HCT116 (cell line): ENCODE measurements at regions not wholly inside any gene's neighbourhood (a gene's known extent, or its start where the extent isn't known, plus 50 kb on each side); places are given as distances from the start of the nearest gene placed in this dataset.
A peak's percentile ranks its signal among the peaks of the same experiment; 100 is the strongest.

Source experiments
- ATAC-seq: fragments of 200-7000 bp; cut with Tn5 transposase; 2 replicates; pipeline ENCODE4 v1.9.1; 2020; ENCODE audit warnings: mild to moderate bottlenecking, moderate library complexity
- BruUV-seq: library from RNA; stranded (reverse); fragments of 400-500 nt; replicated peaks from 2 replicates; lab custom pipeline; 2021; lab: Mats Ljungman, UMichigan
- CTCF ChIA-PET: fragments of 300-600 bp; sonication (Branson Sonifier 250); formaldehyde crosslinking; loops from one replicate; lab custom pipeline; 2021; ENCODE audit warnings: antibody characterized with exemption; lab: Charles Lee
- POLR2A ChIA-PET: fragments of 300-600, 350-600 bp; sonication (Branson Sonifier 250); formaldehyde crosslinking; loops from one replicate; lab custom pipeline; 2021; ENCODE audit warnings: antibody characterized with exemption; lab: Charles Lee
- RAD21 ChIA-PET, 2 experiments: fragments of 300-600 bp; sonication (Branson Sonifier 250); formaldehyde crosslinking; loops; one replicate each; lab custom pipeline; 2023; ENCODE audit warnings: low total read pairs in 2 of 2; ENCODE audit not compliant: uncharacterized antibody in 2 of 2, unreplicated experiment in 2 of 2, low non-redundant PET in 1 of 2; lab: Charles Lee
- DNase-seq: peaks from one replicate; pipeline ENCODE4 v3.0.0-alpha.2; 2010; ENCODE audit warnings: low read depth, low spot score
- H2AFZ ChIP-seq: fragments of 200-600 bp; shearing (Covaris generic), sonication (generic); 2 replicates; pipeline ENCODE4 v1.6.1; 2017; ENCODE audit warnings: low read depth, mixed run types, mixed read lengths, antibody characterized with exemption, low read length; ENCODE audit not compliant: poor library complexity, severe bottlenecking
- H3K27ac ChIP-seq: 2 replicates; pipeline ENCODE4 v1.5.1; 2012; ENCODE audit warnings: low read depth, low read length
- H3K27me3 ChIP-seq: fragments of 200-600 bp; sonication (generic); 2 replicates; pipeline ENCODE4 v1.6.1; 2016; ENCODE audit warnings: mixed run types, low read length, mixed read lengths; ENCODE audit not compliant: insufficient read depth
- H3K36me3 ChIP-seq, 2 experiments: fragments of 200-500 bp in 1 of 2; fragments of 200-600 bp in 1 of 2; sonication (Bioruptor generic) in 1 of 2; sonication (generic) in 1 of 2; 2 replicates each; pipeline versions ENCODE4 v1.5.1 to v1.6.1; 2014 to 2016; ENCODE audit warnings: low read length in 2 of 2, inconsistent platforms in 1 of 2, mixed read lengths in 1 of 2, mixed run types in 1 of 2; ENCODE audit not compliant: insufficient read depth in 2 of 2, control insufficient read depth in 1 of 2
- H3K4me1 ChIP-seq, 2 experiments: fragments of 200-600 bp in 1 of 2; sonication (generic) in 1 of 2; 2 replicates each; pipeline versions ENCODE4 v1.5.1 to v1.6.1; 2012 to 2017; ENCODE audit warnings: low read length in 2 of 2, inconsistent platforms in 1 of 2, mild to moderate bottlenecking in 1 of 2, mixed read lengths in 1 of 2, mixed run types in 1 of 2, moderate library complexity in 1 of 2; ENCODE audit not compliant: insufficient read depth in 2 of 2, control insufficient read depth in 1 of 2
- H3K4me2 ChIP-seq: fragments of 200-600 bp; sonication (generic); 2 replicates; pipeline ENCODE4 v1.6.1; 2017; ENCODE audit warnings: mixed run types, low read length, mixed read lengths
- H3K4me3 ChIP-seq, 2 experiments: fragments of 200-600 bp in 1 of 2; sonication (generic) in 1 of 2; replicated peaks in 1 of 2; 2 replicates each; pipeline ENCODE4 v1.5.1; 2011 to 2016; ENCODE audit warnings: low read length in 2 of 2, control low read depth in 1 of 2, low read depth in 1 of 2, mild to moderate bottlenecking in 1 of 2, mixed read lengths in 1 of 2, mixed run types in 1 of 2
- H3K79me2 ChIP-seq: fragments of 200-600 bp; sonication (generic); 2 replicates; pipeline ENCODE4 v1.6.1; 2017; ENCODE audit warnings: mild to moderate bottlenecking, mixed run types, low read length, moderate library complexity, mixed read lengths; ENCODE audit not compliant: insufficient read depth
- H3K9ac ChIP-seq: fragments of 200-600 bp; sonication (generic); 2 replicates; pipeline ENCODE4 v1.6.1; 2016; ENCODE audit warnings: low read length, mixed read lengths
- H3K9me2 ChIP-seq: fragments of 200-600 bp; sonication (generic), shearing (Covaris generic); 2 replicates; pipeline ENCODE4 v1.6.1; 2017; ENCODE audit warnings: mixed run types, mild to moderate bottlenecking, moderate library complexity; ENCODE audit not compliant: insufficient read depth
- H3K9me3 ChIP-seq, 2 experiments: fragments of 200-500 bp in 1 of 2; fragments of 200-600 bp in 1 of 2; sonication (Bioruptor generic) in 1 of 2; sonication (generic) in 1 of 2; 2 replicates each; pipeline ENCODE4 v1.6.1; 2014 to 2017; ENCODE audit warnings: low read length in 2 of 2, mixed read lengths in 2 of 2, inconsistent platforms in 1 of 2, low read depth in 1 of 2, mild to moderate bottlenecking in 1 of 2, mixed run types in 1 of 2, moderate library complexity in 1 of 2; ENCODE audit not compliant: control insufficient read depth in 1 of 2, insufficient read depth in 1 of 2
- H4K20me1 ChIP-seq: fragments of 200-600 bp; sonication (generic), shearing (Covaris generic); 2 replicates; pipeline ENCODE4 v1.6.1; 2017; ENCODE audit warnings: mixed run types, mild to moderate bottlenecking, moderate library complexity; ENCODE audit not compliant: insufficient read depth
- CEBPB ChIP-seq: IDR thresholded peaks from 2 replicates; pipeline ENCODE4 v1.6.1; 2012; ENCODE audit warnings: low read depth
- EZH2phosphoT487 ChIP-seq: fragments of 200-600 bp; IDR thresholded peaks from 2 replicates; pipeline ENCODE4 v1.6.1; 2018; ENCODE audit warnings: antibody characterized with exemption, borderline replicate concordance
- POLR2AphosphoS5 ChIP-seq: IDR thresholded peaks from 2 replicates; pipeline ENCODE4 v1.6.1; 2011; ENCODE audit warnings: mild to moderate bottlenecking, low read depth, low read length, moderate library complexity
- RAD21 ChIP-seq: IDR thresholded peaks from 2 replicates; pipeline ENCODE4 v1.6.1; 2012; ENCODE audit warnings: low read depth, mild to moderate bottlenecking
- REST ChIP-seq: IDR thresholded peaks from 2 replicates; pipeline ENCODE4 v1.6.1; 2012; ENCODE audit warnings: low read depth
- ZBTB33 ChIP-seq: IDR thresholded peaks from 2 replicates; pipeline ENCODE4 v1.6.1; 2011; ENCODE audit warnings: mild to moderate bottlenecking, low read length, moderate library complexity; ENCODE audit not compliant: insufficient replicate concordance; ENCODE audit errors: extremely low read depth
- ZNF274 ChIP-seq: fragments of 200-500 bp; sonication (Bioruptor generic); IDR thresholded peaks from 2 replicates; pipeline ENCODE4 v1.6.1; 2014; ENCODE audit warnings: mild to moderate bottlenecking, low read depth, low read length, inconsistent platforms
- intact Hi-C: fragments of 100-400 bp; cut with micrococcal nuclease; formaldehyde crosslinking; loops from 2 replicates; pipeline ENCODE4 v1.10.0; 2022
- TF ChIP-seq, protein P1 (sequence below), 3 experiments: fragments of 200-600 bp in 1 of 3; sonication (generic) in 1 of 3; IDR thresholded peaks in 2 of 3; conservative IDR thresholded peaks in 1 of 3; 2 replicates each; pipeline ENCODE4 v1.5.1; 2012 to 2017; ENCODE audit warnings: low read depth in 2 of 3, low read length in 2 of 3, antibody characterized with exemption in 1 of 3, borderline replicate concordance in 1 of 3, control low read depth in 1 of 3, mild to moderate bottlenecking in 1 of 3, mixed read lengths in 1 of 3, mixed run types in 1 of 3, moderate library complexity in 1 of 3; ENCODE audit not compliant: insufficient read depth in 1 of 3

GRCh38 chr6:100099189-100100074 is 105.4 kb upstream of the MCHR2 start:
- Histone ChIP-seq H3K9me2 (no peaks in the 10 kb centered on the region), H3K4me1 (no peaks in the 10 kb centered on the region), H3K27ac (no peak overlapping the region), H3K4me3 (no peak overlapping the region), H3K79me2 (no peaks in the 10 kb centered on the region), H3K27me3 (no peaks in the 10 kb centered on the region), H3K9me3 (no peaks in the 10 kb centered on the region), H3K36me3 (no peaks in the 10 kb centered on the region), H3K9ac (no peak overlapping the region), H2AFZ (no peak overlapping the region), H3K4me2 (no peak overlapping the region; the same call in 1 of the 2 replicates)
- POLR2A ChIA-PET: no interaction called here
- DNase-seq: peak; percentile 16
- peak; percentile 70 for ATAC-seq
- RAD21 ChIA-PET: interaction anchor here (0.6 to 1.5 kb wide), 4 partner anchors 98 to 620 kb away, joined by 3 to 6 read pairs (median 4); no protein-coding TSS in a partner anchor
- CTCF ChIA-PET: interaction anchor here (0.6 to 6.3 kb wide), 5 partner anchors 11 to 231 kb away, joined by 3 to 88 read pairs (median 4); no protein-coding TSS in a partner anchor
- BruUV-seq: no TSS peak
- TF ChIP-seq EZH2phosphoT487 (no peak), RAD21 (peak; percentile 63), ZNF274 (no peak), CEBPB (no peak), ZBTB33 (no peak), POLR2AphosphoS5 (no peak), REST (no peak)
- TF ChIP-seq, protein P1, sequence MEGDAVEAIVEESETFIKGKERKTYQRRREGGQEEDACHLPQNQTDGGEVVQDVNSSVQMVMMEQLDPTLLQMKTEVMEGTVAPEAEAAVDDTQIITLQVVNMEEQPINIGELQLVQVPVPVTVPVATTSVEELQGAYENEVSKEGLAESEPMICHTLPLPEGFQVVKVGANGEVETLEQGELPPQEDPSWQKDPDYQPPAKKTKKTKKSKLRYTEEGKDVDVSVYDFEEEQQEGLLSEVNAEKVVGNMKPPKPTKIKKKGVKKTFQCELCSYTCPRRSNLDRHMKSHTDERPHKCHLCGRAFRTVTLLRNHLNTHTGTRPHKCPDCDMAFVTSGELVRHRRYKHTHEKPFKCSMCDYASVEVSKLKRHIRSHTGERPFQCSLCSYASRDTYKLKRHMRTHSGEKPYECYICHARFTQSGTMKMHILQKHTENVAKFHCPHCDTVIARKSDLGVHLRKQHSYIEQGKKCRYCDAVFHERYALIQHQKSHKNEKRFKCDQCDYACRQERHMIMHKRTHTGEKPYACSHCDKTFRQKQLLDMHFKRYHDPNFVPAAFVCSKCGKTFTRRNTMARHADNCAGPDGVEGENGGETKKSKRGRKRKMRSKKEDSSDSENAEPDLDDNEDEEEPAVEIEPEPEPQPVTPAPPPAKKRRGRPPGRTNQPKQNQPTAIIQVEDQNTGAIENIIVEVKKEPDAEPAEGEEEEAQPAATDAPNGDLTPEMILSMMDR (IDR thresholded peaks at IDR 0.05 in 2 of 3, conservative IDR thresholded peaks at IDR 0.05 in 1 of 3; ENCODE audit: borderline replicate concordance in 1 of 3, insufficient read depth in 1 of 3, low read depth in 2 of 3, low read length in 2 of 3): peak; percentile 37 to 79 (median 69); a peak in 5 of 6 replicates
- TF ChIP-seq, all 23 proteins: peak for 2
- H4K20me1 ChIP-seq: no peaks in the 10 kb centered on the region
- intact Hi-C loops: loop anchor here (1.0 to 2.0 kb wide), 3 partner anchors 97 to 633 kb away; no protein-coding TSS in a partner anchor
